NCI-H226 (cell line): ENCODE measurements at regions not wholly inside any gene's neighbourhood (a gene's known extent, or its start where the extent isn't known, plus 50 kb on each side); places are given as distances from the start of the nearest gene placed in this dataset.
"Not testable (repeated sequence)": the region's sequence is repeated elsewhere in the genome, so short reads cannot be mapped to it uniquely, and the experiment has no call there.

Experiments
- DNase-seq: peaks from one replicate; pipeline ENCODE4 v3.0.0-alpha.2; 2015

GRCh38 chr9:90044710-90045151 lies 439.9 kb downstream of the GADD45G start:
- DNase-seq = no peak

- DNase-seq = no peak
These were observed 441.6 kb downstream of the GADD45G start for GRCh38 chr9:90046317-90046861.

- DNase-seq = no peak
These were observed 443.0 kb downstream of the GADD45G start for GRCh38 chr9:90047828-90048227.

GRCh38 chr9:90052366-90052765 lies 447.6 kb downstream of the GADD45G start:
- no peak for DNase-seq

- DNase-seq = no peak
These were observed 448.2 kb downstream of the GADD45G start for GRCh38 chr9:90053027-90053426.

GRCh38 chr9:90054810-90055209 lies 450.0 kb downstream of the GADD45G start:
- DNase-seq = no peak

GRCh38 chr9:90055226-90055625 lies 450.4 kb downstream of the GADD45G start:
- no peak for DNase-seq

GRCh38 chr9:90057361-90057760 lies 452.5 kb downstream of the GADD45G start:
- no peak for DNase-seq

- no peak for DNase-seq
These were observed 453.5 kb downstream of the GADD45G start for GRCh38 chr9:90058182-90058763.

- no peak for DNase-seq
These were observed 454.6 kb downstream of the GADD45G start for GRCh38 chr9:90059436-90059835.

GRCh38 chr9:90060256-90060655 lies 455.4 kb downstream of the GADD45G start:
- DNase-seq = no peak

GRCh38 chr9:90061187-90061586 lies 456.4 kb downstream of the GADD45G start:
- no peak for DNase-seq

- DNase-seq = no peak
These were observed 458.2 kb downstream of the GADD45G start for GRCh38 chr9:90062982-90063381.

GRCh38 chr9:90064248-90064647 lies 459.4 kb downstream of the GADD45G start:
- DNase-seq = no peak

- no peak for DNase-seq
These were observed 460.2 kb downstream of the GADD45G start for GRCh38 chr9:90064971-90065370.

- DNase-seq = no peak
These were observed 461.0 kb downstream of the GADD45G start for GRCh38 chr9:90065851-90066250.

- DNase-seq = no peak
These were observed 464.3 kb downstream of the GADD45G start for GRCh38 chr9:90069085-90069484.

GRCh38 chr9:90070056-90070455 lies 465.2 kb downstream of the GADD45G start:
- DNase-seq = no peak

GRCh38 chr9:90070469-90070868 lies 465.7 kb downstream of the GADD45G start:
- DNase-seq = no peak

- no peak for DNase-seq
These were observed 466.3 kb downstream of the GADD45G start for GRCh38 chr9:90070931-90071660.

GRCh38 chr9:90073186-90073945 lies 468.6 kb downstream of the GADD45G start:
- no peak for DNase-seq

- no peak for DNase-seq
These were observed 469.6 kb downstream of the GADD45G start for GRCh38 chr9:90074316-90074962.

GRCh38 chr9:90077598-90077997 lies 472.8 kb downstream of the GADD45G start:
- not testable (repeated sequence) for DNase-seq
